HepG2 (cell line): ENCODE measurements at regions not wholly inside any gene's neighbourhood (a gene's known extent, or its start where the extent isn't known, plus 50 kb on each side); places are given as distances from the start of the nearest gene placed in this dataset.
A peak's percentile ranks its signal among the peaks of the same experiment; 100 is the strongest.
"Not testable (repeated sequence)": the region's sequence is repeated elsewhere in the genome, so short reads cannot be mapped to it uniquely, and the experiment has no call there.

Experiments
- ATAC-seq: fragments of 200-7000 bp; cut with Tn5 transposase; 3 replicates; pipeline ENCODE4 v1.9.1; 2020; ENCODE audit warnings: mild to moderate bottlenecking, moderate library complexity
- BruUV-seq: library from RNA; stranded (reverse); fragments of 400-500 nt; replicated peaks from 2 replicates; lab custom pipeline; 2021; lab: Mats Ljungman, UMichigan
- CTCF ChIA-PET: fragments of 300-600 bp; formaldehyde crosslinking; extraction: SDS; loops from one replicate; lab custom pipeline; 2021; ENCODE audit warnings: low total read pairs, inconsistent platforms, low intra/inter-chr PET ratio; lab: Yijun Ruan, JAX
- POLR2A ChIA-PET: fragments of 350-600 bp; sonication (Branson Sonifier 250); formaldehyde crosslinking; loops from one replicate; lab custom pipeline; 2020; ENCODE audit warnings: antibody characterized with exemption, inconsistent platforms; lab: Yijun Ruan, JAX
- DNase-seq: peaks from one replicate; pipeline ENCODE4 v3.0.0-alpha.2; 2015; ENCODE audit warnings: low spot score
- FAIRE-seq: peaks from 3 replicates; lab custom pipeline; 2011; peaks lifted over from hg19 to GRCh38; lab: Jason Lieb, UNC
- H2AFZ ChIP-seq: one replicate; pipeline ENCODE4 v1.6.1; 2011; ENCODE audit warnings: low read length, inconsistent platforms
- H3K27ac ChIP-seq: fragments of 300-600 bp; 3 replicates; pipeline ENCODE4 v1.8.0; 2011; ENCODE audit warnings: mixed run types, mild to moderate bottlenecking, mixed read lengths, low read length, inconsistent platforms; ENCODE audit not compliant: insufficient read depth; ENCODE audit errors: extremely low read length
- H3K27me3 ChIP-seq, 2 experiments: fragments of 200-600 bp in 1 of 2; 2 replicates in 1 of 2; 3 replicates in 1 of 2; pipeline versions ENCODE4 v1.6.0 to v1.8.0; 2011; ENCODE audit warnings: low read length in 2 of 2, mild to moderate bottlenecking in 2 of 2, moderate library complexity in 2 of 2, inconsistent platforms in 1 of 2; ENCODE audit not compliant: insufficient read depth in 2 of 2, control insufficient read depth in 1 of 2
- H3K36me3 ChIP-seq, 2 experiments: fragments of 200-600 bp in 1 of 2; replicated peaks in 1 of 2; 2 replicates in 1 of 2; 3 replicates in 1 of 2; pipeline versions ENCODE4 v1.5.1 to v1.8.0; 2011; ENCODE audit warnings: low read length in 2 of 2, inconsistent platforms in 1 of 2; ENCODE audit not compliant: insufficient read depth in 2 of 2, control insufficient read depth in 1 of 2
- H3K4me1 ChIP-seq: 2 replicates; pipeline ENCODE4 v1.5.1; 2012; ENCODE audit warnings: low read length, inconsistent platforms; ENCODE audit not compliant: insufficient read depth
- H3K4me2 ChIP-seq: 2 replicates; pipeline ENCODE4 v1.6.0; 2011; ENCODE audit warnings: low read depth, low read length, inconsistent platforms
- H3K4me3 ChIP-seq, 3 experiments: fragments of 200-600 bp in 1 of 3; sonication (generic), shearing (Covaris generic) in 1 of 3; replicated peaks in 1 of 3; 2 replicates each; pipeline ENCODE4 v1.5.1; 2011 to 2016; ENCODE audit warnings: low read length in 3 of 3, inconsistent platforms in 2 of 3, low read depth in 2 of 3, mild to moderate bottlenecking in 2 of 3, control low read depth in 1 of 3, mixed read lengths in 1 of 3; ENCODE audit not compliant: insufficient read depth in 1 of 3
- H3K79me2 ChIP-seq: one replicate; pipeline ENCODE4 v1.6.1; 2011; ENCODE audit warnings: low read length, inconsistent platforms; ENCODE audit not compliant: insufficient read depth
- H3K9ac ChIP-seq: 2 replicates; pipeline ENCODE4 v1.6.0; 2011; ENCODE audit warnings: mild to moderate bottlenecking, low read depth, low read length, inconsistent platforms; ENCODE audit not compliant: insufficient read depth
- H3K9me3 ChIP-seq: 2 replicates; pipeline ENCODE4 v1.5.1; 2012; ENCODE audit warnings: mild to moderate bottlenecking, low read length
- H4K20me1 ChIP-seq: 2 replicates; pipeline ENCODE4 v1.6.0; 2011; ENCODE audit warnings: inconsistent platforms, mild to moderate bottlenecking, low read length, moderate library complexity; ENCODE audit not compliant: insufficient read depth
- ATF7 ChIP-seq, 2 experiments: fragments of 450-650 bp in 1 of 2; sonication (generic) in 1 of 2; formaldehyde crosslinking in 1 of 2; IDR thresholded peaks; 2 replicates each; pipeline versions ENCODE4 v1.4.0 to v1.6.1; 2016 to 2020; ENCODE audit warnings: antibody characterized with exemption in 1 of 2, mild to moderate bottlenecking in 1 of 2, missing genetic modification reagents in 1 of 2
- CREB1 ChIP-seq, 2 experiments: fragments of 450-650 bp in 1 of 2; IDR thresholded peaks; 2 replicates each; pipeline ENCODE4 v1.6.1; 2016 to 2017; ENCODE audit warnings: control low read depth in 1 of 2, mild to moderate bottlenecking in 1 of 2, missing compliant biosample characterization in 1 of 2, missing genetic modification characterization in 1 of 2
- WGBS: methylation state at CpG from one replicate; pipeline ENCODE4 v1.1.6; 2017; ENCODE audit warnings: low lambda C conversion rate; 5-methylcytosine and 5-hydroxymethylcytosine counted together
- in situ Hi-C: cut with HindIII; loops from 2 replicates; pipeline ENCODE4 v1.10.0; 2017; ENCODE audit warnings: low pct_unique_long_range_greater_than_20kb; ENCODE audit not compliant: extremely low pct_ligation_motif_present
- intact Hi-C: fragments of 100-400 bp; cut with micrococcal nuclease; formaldehyde crosslinking; loops from one replicate; pipeline ENCODE4 v1.10.0; 2022; ENCODE audit not compliant: unreplicated experiment

DNA sequence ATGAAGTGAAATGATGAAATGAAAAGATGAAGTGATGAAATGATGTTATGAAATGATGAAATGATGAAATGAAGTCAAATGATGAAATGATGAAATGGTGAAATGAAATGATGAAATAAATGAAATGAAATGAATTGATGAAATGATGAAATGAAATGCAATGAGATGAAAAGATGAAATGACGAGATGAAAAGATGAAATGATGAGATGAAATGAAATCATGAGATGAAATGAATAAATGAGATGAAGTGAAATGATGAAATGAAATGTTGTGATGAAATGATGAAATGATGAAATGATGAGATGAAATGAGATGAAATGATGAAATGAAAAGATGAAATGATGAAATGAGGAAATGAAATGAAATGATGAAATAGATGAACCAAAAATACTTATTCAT, 315.3 kb downstream of the TP53TG3F start:
- H4K20me1 ChIP-seq; H3K27ac ChIP-seq; BruUV-seq; H3K9me3 ChIP-seq; H3K4me2 ChIP-seq; FAIRE-seq; H3K79me2 ChIP-seq; intact Hi-C loops; DNase-seq; H3K36me3 ChIP-seq; ATAC-seq; H3K4me1 ChIP-seq; H2AFZ ChIP-seq; H3K27me3 ChIP-seq; H3K9ac ChIP-seq; CTCF ChIA-PET; in situ Hi-C loops; POLR2A ChIA-PET; H3K4me3 ChIP-seq; TF ChIP-seq CREB1, ATF7 (CRISPR knock-in tag; IDR thresholded peaks at IDR 0.05): not testable (repeated sequence)
- TF ChIP-seq CREB1 (IDR thresholded peaks at IDR 0.05) (peak; percentile 39; the same call in 1 of the 2 replicates), ATF7 (IDR thresholded peaks at IDR 0.05) (peak; percentile 96)
- WGBS: 22% methylated on average over 1 of the region's 1 CpG

- H3K27me3 ChIP-seq, H3K9me3 ChIP-seq, POLR2A ChIA-PET, H4K20me1 ChIP-seq, H3K27ac ChIP-seq, H3K4me2 ChIP-seq, H3K4me3 ChIP-seq, intact Hi-C loops, DNase-seq, BruUV-seq, H3K9ac ChIP-seq, H3K79me2 ChIP-seq, in situ Hi-C loops, H2AFZ ChIP-seq, H3K4me1 ChIP-seq, H3K36me3 ChIP-seq: not testable (repeated sequence)
- WGBS: no CpG with 5 or more reads among the region's 16 CpGs
- CTCF ChIA-PET: interaction anchor here (1.9 kb wide), 1 partner anchor 951 kb away, joined by 7 read pairs; no protein-coding TSS in a partner anchor
- ATAC-seq (peak; percentile 97), FAIRE-seq (peak; percentile 80)
Observed at GRCh38 chr16:33816328-33816944, 357.0 kb downstream of the TP53TG3F start.

DNA sequence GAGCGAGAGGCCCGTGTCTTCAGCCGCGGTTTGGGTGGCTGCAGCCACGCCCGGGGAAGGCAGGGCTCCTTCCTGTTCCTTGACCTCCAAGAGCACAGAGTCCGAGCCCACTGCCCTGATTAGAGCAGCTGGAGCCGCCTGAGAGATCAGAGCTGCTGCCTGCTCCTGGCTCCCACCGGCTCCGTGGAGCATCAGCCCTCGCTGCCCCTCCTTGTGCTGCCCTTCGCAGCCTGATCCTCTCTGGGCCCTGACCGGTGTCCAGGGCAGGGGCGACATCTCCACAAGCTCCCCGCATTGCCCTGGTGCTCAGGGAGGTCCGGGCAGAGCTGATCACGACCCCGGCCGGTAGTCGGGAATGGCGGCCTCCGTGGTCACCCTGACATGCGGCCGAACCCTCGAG, 365.3 kb downstream of the TP53TG3F start:
- ATAC-seq, H3K27me3 ChIP-seq, H3K79me2 ChIP-seq, H3K9me3 ChIP-seq, H3K4me2 ChIP-seq, H3K9ac ChIP-seq, H3K4me1 ChIP-seq, FAIRE-seq, H4K20me1 ChIP-seq, BruUV-seq, POLR2A ChIA-PET, H3K27ac ChIP-seq, in situ Hi-C loops, intact Hi-C loops, H2AFZ ChIP-seq, H3K36me3 ChIP-seq, H3K4me3 ChIP-seq, CTCF ChIA-PET, DNase-seq: not testable (repeated sequence)
- 40% methylated on average over 7 of the region's 25 CpGs for WGBS

DNA sequence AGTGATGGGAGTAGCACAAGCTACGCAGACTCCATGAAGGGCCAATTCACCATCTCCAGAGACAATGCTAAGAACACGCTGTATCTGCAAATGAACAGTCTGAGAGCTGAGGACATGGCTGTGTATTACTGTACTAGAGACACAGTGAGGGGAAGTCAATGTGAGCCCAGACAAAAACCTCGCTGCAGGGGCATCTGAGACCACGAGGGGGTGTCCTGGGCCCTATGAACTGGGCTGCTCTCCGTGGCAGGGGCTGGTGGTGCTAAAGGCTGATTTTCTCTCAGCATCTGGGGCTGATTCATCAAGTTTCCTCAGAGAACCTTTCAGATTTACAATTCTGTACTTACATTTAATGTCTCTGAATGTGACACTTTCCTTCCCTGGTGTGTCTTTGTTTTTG, 368.1 kb downstream of the TP53TG3F start:
- H3K27me3 ChIP-seq, CTCF ChIA-PET, H3K9me3 ChIP-seq, H2AFZ ChIP-seq, H4K20me1 ChIP-seq, H3K36me3 ChIP-seq, H3K4me1 ChIP-seq, H3K4me2 ChIP-seq, in situ Hi-C loops, H3K4me3 ChIP-seq, POLR2A ChIA-PET, H3K9ac ChIP-seq, H3K27ac ChIP-seq, intact Hi-C loops, H3K79me2 ChIP-seq, BruUV-seq, DNase-seq: not testable (repeated sequence)
- peak; percentile 21 for FAIRE-seq
- peak; percentile 94 for ATAC-seq
- 17% methylated on average over 1 of the region's 5 CpGs for WGBS
